B cell (primary cell): ENCODE measurements at regions not wholly inside any gene's neighbourhood (a gene's known extent, or its start where the extent isn't known, plus 50 kb on each side); places are given as distances from the start of the nearest gene placed in this dataset.

Source experiments
- ATAC-seq: fragments of 200-7000 bp; cut with Tn5 transposase; one replicate; pipeline ENCODE4 v1.10.0; 2021; ENCODE audit warnings: low read depth, mild to moderate bottlenecking, moderate number of reproducible peaks, moderate library complexity
- CTCF ChIA-PET: fragments of 350-600 bp; sonication (Branson Sonifier 250); formaldehyde crosslinking; loops from one replicate; lab custom pipeline; 2021; ENCODE audit warnings: antibody characterized with exemption, inconsistent platforms; lab: Charles Lee
- POLR2A ChIA-PET: fragments of 350-600 bp; sonication (Branson Sonifier 250); formaldehyde crosslinking; loops from one replicate; lab custom pipeline; 2021; ENCODE audit warnings: antibody characterized with exemption; lab: Charles Lee
- DNase-seq: peaks from one replicate; pipeline ENCODE4 v3.0.0; 2013
- H2AFZ ChIP-seq: 2 replicates; pipeline ENCODE4 v1.6.1; 2012; ENCODE audit warnings: mild to moderate bottlenecking, low read depth, low read length; ENCODE audit not compliant: insufficient read depth, poor library complexity, severe bottlenecking
- H3K27ac ChIP-seq, 2 donors: 1 replicate in 1 of 2; 2 replicates in 1 of 2; pipeline ENCODE4 v1.5.1; 2012 to 2013; ENCODE audit warnings: low read length in 2 of 2, mild to moderate bottlenecking in 2 of 2, moderate library complexity in 1 of 2
- H3K27me3 ChIP-seq, 4 experiments: fragments of 200-600 bp in 1 of 4; sonication (generic) in 1 of 4; replicated peaks in 1 of 4; 1 replicate in 2 of 4; 2 replicates in 2 of 4; pipeline versions ENCODE4 v1.6.1 to v1.7.0; 2013 to 2016; ENCODE audit warnings: low read length in 3 of 4, mild to moderate bottlenecking in 2 of 4, mixed read lengths in 1 of 4, moderate library complexity in 1 of 4; ENCODE audit not compliant: insufficient read depth in 4 of 4, control insufficient read depth in 3 of 4; ENCODE audit errors: control extremely low read depth in 1 of 4
- H3K36me3 ChIP-seq, 2 experiments: replicated peaks in 1 of 2; 1 replicate in 1 of 2; 2 replicates in 1 of 2; pipeline versions ENCODE4 v1.6.1 to v1.7.1; 2013; ENCODE audit warnings: low read length in 1 of 2; ENCODE audit not compliant: insufficient read depth in 2 of 2, control insufficient read depth in 1 of 2; ENCODE audit errors: control extremely low read depth in 1 of 2, extremely low read depth in 1 of 2
- H3K4me1 ChIP-seq, 2 donors: fragments of 200-600 bp in 1 of 2; sonication (generic) in 1 of 2; 1 replicate in 1 of 2; 2 replicates in 1 of 2; pipeline versions ENCODE4 v1.5.1 to v1.6.1; 2013 to 2017; ENCODE audit warnings: low read length in 2 of 2; ENCODE audit not compliant: control insufficient read depth in 2 of 2, insufficient read depth in 2 of 2
- H3K4me2 ChIP-seq: replicated peaks from 2 replicates; pipeline ENCODE3; 2012; ENCODE audit warnings: mild to moderate bottlenecking, low read depth, low read length; ENCODE audit not compliant: poor library complexity, severe bottlenecking
- H3K4me3 ChIP-seq, 5 experiments: fragments of 200-600 bp in 1 of 5; sonication (generic) in 1 of 5; 1 replicate in 3 of 5; 2 replicates in 2 of 5; pipeline versions ENCODE4 v1.5.1 to v1.7.0; 2011 to 2016; ENCODE audit warnings: low read length in 4 of 5, mild to moderate bottlenecking in 4 of 5, low read depth in 2 of 5, control low read depth in 1 of 5, moderate library complexity in 1 of 5; ENCODE audit not compliant: insufficient read depth in 1 of 5; ENCODE audit errors: control extremely low read depth in 1 of 5, extremely low read depth in 1 of 5
- H3K79me2 ChIP-seq: fragments of 200-600 bp; sonication (generic); one replicate; pipeline ENCODE4 v1.6.0; 2016; ENCODE audit warnings: low read length; ENCODE audit not compliant: control insufficient read depth, insufficient read depth
- H3K9ac ChIP-seq: fragments of 200-600 bp; sonication (generic); 2 replicates; pipeline ENCODE4 v1.6.1; 2017; ENCODE audit warnings: mild to moderate bottlenecking, low read length, moderate library complexity
- H3K9me3 ChIP-seq, 3 donors: one replicate each; pipeline versions ENCODE4 v1.6.1 to v1.7.1; 2013; ENCODE audit warnings: low read length in 2 of 3; ENCODE audit not compliant: control insufficient read depth in 2 of 3, insufficient read depth in 1 of 3; ENCODE audit errors: control extremely low read depth in 1 of 3
- H4K20me1 ChIP-seq: 2 replicates; pipeline ENCODE4 v1.6.0; 2012; ENCODE audit warnings: mild to moderate bottlenecking, low read length; ENCODE audit not compliant: insufficient read depth, control insufficient read depth, poor library complexity, severe bottlenecking
- H3K27ac Mint-ChIP-seq: one replicate; pipeline ENCODE4 v1.8.0; 2021; ENCODE audit warnings: mixed read lengths
- H3K27me3 Mint-ChIP-seq: one replicate; pipeline ENCODE4 v1.8.0; 2021; ENCODE audit warnings: mixed read lengths
- H3K4me1 Mint-ChIP-seq: one replicate; pipeline ENCODE4 v1.8.0; 2021; ENCODE audit warnings: mixed read lengths
- H3K4me3 Mint-ChIP-seq: one replicate; pipeline ENCODE4 v1.8.0; 2021; ENCODE audit warnings: mixed read lengths
- H3K9me3 Mint-ChIP-seq: one replicate; pipeline ENCODE4 v1.8.0; 2022; ENCODE audit warnings: mixed read lengths; ENCODE audit not compliant: insufficient read depth
- EZH2 ChIP-seq: IDR thresholded peaks from 2 replicates; pipeline ENCODE4 v1.6.1; 2012; ENCODE audit warnings: borderline replicate concordance, low read depth, mild to moderate bottlenecking, moderate library complexity, low read length; ENCODE audit not compliant: insufficient read depth, poor library complexity, severe bottlenecking
- WGBS: methylation state at CpG from one replicate; pipeline ENCODE4 v1.1.5; 2013; ENCODE audit warnings: missing lambda C conversion rate; ENCODE audit not compliant: insufficient coverage; 5-methylcytosine and 5-hydroxymethylcytosine counted together
- intact Hi-C: fragments of 100-400 bp; cut with micrococcal nuclease; formaldehyde crosslinking; loops from one replicate; pipeline ENCODE4 v1.10.0; 2022
- TF ChIP-seq, protein P1 (sequence below): fragments of 200-600 bp; IDR thresholded peaks from one replicate; pipeline ENCODE4 v1.8.0; 2022; ENCODE audit warnings: antibody characterized with exemption, mild to moderate bottlenecking

- ChIA-PET POLR2A (no interaction called here), CTCF (no interaction called here)
- Histone ChIP-seq H3K4me2 (no peak overlapping the region), H3K27me3 (no peaks in the 10 kb centered on the region), H3K36me3 (no peaks in the 10 kb centered on the region), H3K9ac (no peak overlapping the region), H3K27ac (no peak overlapping the region), H3K9me3 (no peaks in the 10 kb centered on the region), H2AFZ (no peak overlapping the region), H3K4me1 (no peaks in the 10 kb centered on the region), H3K79me2 (no peaks in the 10 kb centered on the region), H4K20me1 (no peaks in the 10 kb centered on the region), H3K4me3 (no peak overlapping the region)
- Mint-ChIP-seq H3K27ac (no peak overlapping the region), H3K4me3 (no peak overlapping the region), H3K9me3 (no peaks in the 10 kb centered on the region), H3K27me3 (no peaks in the 10 kb centered on the region), H3K4me1 (peaks cover 12% of the 10 kb centered on the region)
- no peak for DNase-seq
- ATAC-seq, result no peak
- intact Hi-C loops, result no loop called here
- WGBS, result 100% methylated on average over 2 of the region's 5 CpGs
- TF ChIP-seq, protein P1, sequence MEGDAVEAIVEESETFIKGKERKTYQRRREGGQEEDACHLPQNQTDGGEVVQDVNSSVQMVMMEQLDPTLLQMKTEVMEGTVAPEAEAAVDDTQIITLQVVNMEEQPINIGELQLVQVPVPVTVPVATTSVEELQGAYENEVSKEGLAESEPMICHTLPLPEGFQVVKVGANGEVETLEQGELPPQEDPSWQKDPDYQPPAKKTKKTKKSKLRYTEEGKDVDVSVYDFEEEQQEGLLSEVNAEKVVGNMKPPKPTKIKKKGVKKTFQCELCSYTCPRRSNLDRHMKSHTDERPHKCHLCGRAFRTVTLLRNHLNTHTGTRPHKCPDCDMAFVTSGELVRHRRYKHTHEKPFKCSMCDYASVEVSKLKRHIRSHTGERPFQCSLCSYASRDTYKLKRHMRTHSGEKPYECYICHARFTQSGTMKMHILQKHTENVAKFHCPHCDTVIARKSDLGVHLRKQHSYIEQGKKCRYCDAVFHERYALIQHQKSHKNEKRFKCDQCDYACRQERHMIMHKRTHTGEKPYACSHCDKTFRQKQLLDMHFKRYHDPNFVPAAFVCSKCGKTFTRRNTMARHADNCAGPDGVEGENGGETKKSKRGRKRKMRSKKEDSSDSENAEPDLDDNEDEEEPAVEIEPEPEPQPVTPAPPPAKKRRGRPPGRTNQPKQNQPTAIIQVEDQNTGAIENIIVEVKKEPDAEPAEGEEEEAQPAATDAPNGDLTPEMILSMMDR, result no peak
- TF ChIP-seq EZH2, result no peak
Observed at GRCh38 chr21:29431680-29432079, 133.0 kb downstream of the BACH1 start.

DNA sequence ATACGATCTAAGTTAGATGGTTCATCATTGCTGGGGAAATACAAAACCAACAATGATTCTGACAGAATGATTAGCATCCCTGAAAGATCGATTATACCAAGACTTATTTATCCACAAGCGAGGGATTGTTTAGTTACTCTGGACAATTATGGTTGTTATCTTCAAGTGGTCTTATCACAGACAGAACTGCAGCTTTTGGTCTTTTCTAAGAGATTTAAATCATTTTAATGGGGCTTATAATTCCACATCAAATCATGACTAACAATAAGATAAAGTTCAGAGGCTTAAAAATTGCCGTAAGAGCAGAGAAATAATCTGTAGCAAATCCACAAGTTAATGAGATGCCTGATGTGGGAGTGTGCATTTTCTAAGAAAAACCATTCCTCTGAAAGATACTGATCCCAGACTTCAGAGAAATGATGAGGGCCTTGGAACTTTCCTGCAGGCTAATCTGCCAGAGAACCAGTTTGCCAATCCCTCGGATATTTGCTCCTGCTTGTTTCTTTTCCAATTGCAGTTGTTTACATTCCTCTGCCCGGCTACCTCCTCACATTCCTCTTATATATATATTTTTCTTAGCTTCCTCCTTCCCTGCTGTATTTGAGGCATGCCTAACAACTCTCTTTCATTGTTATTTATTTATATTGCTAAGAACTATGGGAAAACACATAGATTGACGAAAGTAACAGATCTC is 134.8 kb downstream of the BACH1 start:
- POLR2A ChIA-PET, result no interaction called here
- H3K4me3 ChIP-seq, result no peak overlapping the region
- CTCF ChIA-PET, result no interaction called here
- no peaks in the 10 kb centered on the region for H3K79me2 ChIP-seq
- TF ChIP-seq, protein P1, result no peak
- no peak for TF ChIP-seq EZH2
- no peak overlapping the region for H3K27ac Mint-ChIP-seq
- no peaks in the 10 kb centered on the region for H3K9me3 ChIP-seq
- 100% methylated on average over 2 of the region's 7 CpGs for WGBS
- no peak overlapping the region for H3K9ac ChIP-seq
- ATAC-seq, result no peak
- H3K4me3 Mint-ChIP-seq, result no peak overlapping the region
- H3K27me3 ChIP-seq, result no peaks in the 10 kb centered on the region
- H3K27me3 Mint-ChIP-seq, result no peaks in the 10 kb centered on the region
- H2AFZ ChIP-seq, result no peak overlapping the region
- no peaks in the 10 kb centered on the region for H3K4me1 ChIP-seq
- DNase-seq, result no peak
- H3K27ac ChIP-seq, result no peak overlapping the region
- no peaks in the 10 kb centered on the region for H3K36me3 ChIP-seq
- peaks cover 12% of the 10 kb centered on the region for H3K4me1 Mint-ChIP-seq
- H3K9me3 Mint-ChIP-seq, result no peaks in the 10 kb centered on the region
- H4K20me1 ChIP-seq, result no peaks in the 10 kb centered on the region
- no peak overlapping the region for H3K4me2 ChIP-seq
- intact Hi-C loops, result no loop called here
